Osteoblast (primary cell): ENCODE measurements at regions not wholly inside any gene's neighbourhood (a gene's known extent, or its start where the extent isn't known, plus 50 kb on each side); places are given as distances from the start of the nearest gene placed in this dataset.

ENCODE experiments used
- DNase-seq: peaks from one replicate; pipeline ENCODE4 v3.0.0; 2011; ENCODE audit warnings: low spot score, mixed read lengths; ENCODE audit not compliant: insufficient read length; ENCODE audit errors: missing footprints
- H2AFZ ChIP-seq: 2 replicates; pipeline ENCODE4 v1.6.0; 2011; ENCODE audit warnings: mild to moderate bottlenecking, low read length
- H3K27ac ChIP-seq: 2 replicates; pipeline ENCODE4 v1.5.1; 2011; ENCODE audit warnings: mild to moderate bottlenecking, low read depth, low read length, moderate library complexity
- H3K27me3 ChIP-seq: 2 replicates; pipeline ENCODE4 v1.6.0; 2012; ENCODE audit warnings: mild to moderate bottlenecking, control low read depth, inconsistent platforms, low read length, moderate library complexity; ENCODE audit not compliant: insufficient read depth
- H3K36me3 ChIP-seq: 2 replicates; pipeline ENCODE4 v1.5.1; 2011; ENCODE audit warnings: mild to moderate bottlenecking, low read length, control low read depth, moderate library complexity; ENCODE audit not compliant: insufficient read depth
- H3K4me1 ChIP-seq: 2 replicates; pipeline ENCODE4 v1.5.1; 2011; ENCODE audit warnings: mild to moderate bottlenecking, low read length, control low read depth, moderate library complexity; ENCODE audit not compliant: insufficient read depth
- H3K4me2 ChIP-seq: 2 replicates; pipeline ENCODE4 v1.6.0; 2011; ENCODE audit warnings: mild to moderate bottlenecking, low read length; ENCODE audit not compliant: insufficient read depth
- H3K4me3 ChIP-seq: fragments of 200-600 bp; sonication (generic); 3 replicates; pipeline ENCODE4 v1.5.1; 2012; ENCODE audit warnings: mild to moderate bottlenecking, low read length, inconsistent platforms; ENCODE audit not compliant: insufficient read depth
- H3K79me2 ChIP-seq: 2 replicates; pipeline ENCODE4 v1.6.0; 2012; ENCODE audit warnings: mild to moderate bottlenecking, low read length, control low read depth, inconsistent platforms; ENCODE audit not compliant: insufficient read depth
- H3K9me3 ChIP-seq: 2 replicates; pipeline ENCODE4 v1.5.1; 2011; ENCODE audit warnings: low read depth, low read length, control low read depth
- H4K20me1 ChIP-seq: 2 replicates; pipeline ENCODE4 v1.6.0; 2012; ENCODE audit warnings: mild to moderate bottlenecking, low read length, control low read depth; ENCODE audit not compliant: insufficient read depth
- CTCF ChIP-seq: IDR thresholded peaks from 2 replicates; pipeline ENCODE4 v1.5.1; 2011; ENCODE audit warnings: mild to moderate bottlenecking, low read depth, low read length, moderate library complexity; ENCODE audit errors: extremely low read depth

GRCh38 chr9:29866556-29866955 lies 2293.3 kb upstream of the C9orf72 start:
- Histone ChIP-seq H3K79me2 (no peaks in the 10 kb centered on the region), H3K36me3 (no peaks in the 10 kb centered on the region), H3K27ac (no peak overlapping the region), H4K20me1 (no peaks in the 10 kb centered on the region), H3K4me2 (no peak overlapping the region), H3K4me1 (no peaks in the 10 kb centered on the region), H3K27me3 (no peaks in the 10 kb centered on the region), H3K4me3 (no peak overlapping the region), H3K9me3 (no peaks in the 10 kb centered on the region), H2AFZ (no peak overlapping the region)
- no peak for TF ChIP-seq CTCF
- DNase-seq, result no peak

GRCh38 chr9:29873579-29873978 lies 2300.3 kb upstream of the C9orf72 start:
- TF ChIP-seq CTCF, result no peak
- Histone ChIP-seq H3K4me2 (no peak overlapping the region), H3K9me3 (no peaks in the 10 kb centered on the region), H2AFZ (no peak overlapping the region), H3K27me3 (no peaks in the 10 kb centered on the region), H4K20me1 (no peaks in the 10 kb centered on the region), H3K4me3 (no peak overlapping the region), H3K4me1 (no peaks in the 10 kb centered on the region), H3K79me2 (no peaks in the 10 kb centered on the region), H3K27ac (no peak overlapping the region), H3K36me3 (no peaks in the 10 kb centered on the region)
- DNase-seq, result no peak

- no peaks in the 10 kb centered on the region for H3K36me3 ChIP-seq
- TF ChIP-seq CTCF, result no peak
- no peaks in the 10 kb centered on the region for H3K27me3 ChIP-seq
- H3K4me1 ChIP-seq, result no peaks in the 10 kb centered on the region
- H3K4me3 ChIP-seq, result no peak overlapping the region
- no peak for DNase-seq
- no peak overlapping the region for H3K27ac ChIP-seq
- no peaks in the 10 kb centered on the region for H3K79me2 ChIP-seq
- no peaks in the 10 kb centered on the region for H4K20me1 ChIP-seq
- no peak overlapping the region for H3K4me2 ChIP-seq
- H3K9me3 ChIP-seq, result no peaks in the 10 kb centered on the region
- no peak overlapping the region for H2AFZ ChIP-seq
Measured at GRCh38 chr9:29875547-29875946, 2302.3 kb upstream of the C9orf72 start.

GRCh38 chr9:29882767-29883166 lies 2309.5 kb upstream of the C9orf72 start:
- Histone ChIP-seq H3K79me2 (no peaks in the 10 kb centered on the region), H3K4me3 (no peak overlapping the region), H3K36me3 (no peaks in the 10 kb centered on the region), H3K27me3 (no peaks in the 10 kb centered on the region), H4K20me1 (no peaks in the 10 kb centered on the region), H2AFZ (no peak overlapping the region), H3K9me3 (no peaks in the 10 kb centered on the region), H3K4me2 (no peak overlapping the region), H3K4me1 (no peaks in the 10 kb centered on the region), H3K27ac (no peak overlapping the region)
- DNase-seq, result no peak
- TF ChIP-seq CTCF, result no peak
